ENCODE measurements at regions not wholly inside any gene's neighbourhood (a gene's known extent, or its start where the extent isn't known, plus 50 kb on each side); places are given as distances from the start of the nearest gene placed in this dataset.
"Not testable (repeated sequence)": the region's sequence is repeated elsewhere in the genome, so short reads cannot be mapped to it uniquely, and the experiment has no call there.

- H3K4me3 ChIP-seq (replicated peaks; ENCODE audit: low read depth, low read length): no peak overlapping the region
- no peak for TF ChIP-seq CTCF (IDR thresholded peaks at IDR 0.05; ENCODE audit: low read depth, low read length, missing control alignments)
- no peak for DNase-seq (ENCODE audit: extremely low read depth, low read depth)
Observed at GRCh38 chr16:65817799-65818198, 548.7 kb upstream of the CDH5 start.

- TF ChIP-seq CTCF (IDR thresholded peaks at IDR 0.05; ENCODE audit: low read depth, low read length, missing control alignments): no peak
- DNase-seq (ENCODE audit: extremely low read depth, low read depth): no peak
Observed at GRCh38 chr16:65817066-65817465, 549.4 kb upstream of the CDH5 start.

GRCh38 chr16:65816556-65816955, 549.9 kb upstream of the CDH5 start:
- no peak overlapping the region for H3K4me3 ChIP-seq (replicated peaks; ENCODE audit: low read depth, low read length)
- TF ChIP-seq CTCF (IDR thresholded peaks at IDR 0.05; ENCODE audit: low read depth, low read length, missing control alignments): no peak
- DNase-seq (ENCODE audit: extremely low read depth, low read depth): no peak

More at GRCh38 chr16:65817066-65817465, 549.4 kb upstream of the CDH5 start:
- no peak overlapping the region for H3K4me3 ChIP-seq (replicated peaks; ENCODE audit: low read depth, low read length)

- no peak for TF ChIP-seq CTCF (IDR thresholded peaks at IDR 0.05; ENCODE audit: low read depth, low read length, missing control alignments)
- no peak for DNase-seq (ENCODE audit: extremely low read depth, low read depth)
- H3K4me3 ChIP-seq (replicated peaks; ENCODE audit: low read depth, low read length): no peak overlapping the region
Observed at GRCh38 chr16:65815707-65816106, 550.8 kb upstream of the CDH5 start.

- not testable (repeated sequence) for H3K4me3 ChIP-seq (replicated peaks; ENCODE audit: low read depth, low read length); DNase-seq (ENCODE audit: extremely low read depth, low read depth)
Observed at GRCh38 chr16:65813879-65814278, 552.6 kb upstream of the CDH5 start.

GRCh38 chr16:65809627-65810026, 556.9 kb upstream of the CDH5 start:
- H3K4me3 ChIP-seq (replicated peaks; ENCODE audit: low read depth, low read length): no peak overlapping the region
- TF ChIP-seq CTCF (IDR thresholded peaks at IDR 0.05; ENCODE audit: low read depth, low read length, missing control alignments): no peak
- no peak for DNase-seq (ENCODE audit: extremely low read depth, low read depth)

- no peak for TF ChIP-seq CTCF (IDR thresholded peaks at IDR 0.05; ENCODE audit: low read depth, low read length, missing control alignments)
Observed at GRCh38 chr16:65808790-65809189, 557.7 kb upstream of the CDH5 start.

More at GRCh38 chr16:65808790-65809189, 557.7 kb upstream of the CDH5 start:
- no peak for DNase-seq (ENCODE audit: extremely low read depth, low read depth)
- no peak overlapping the region for H3K4me3 ChIP-seq (replicated peaks; ENCODE audit: low read depth, low read length)
